Stimulated activated CD4-positive, alpha-beta T cell treated with anti-CD3 and anti-CD28 coated beads, TNF-alpha, amount 100 ng/mL, for 1 hour (primary cell): ENCODE measurements at regions not wholly inside any gene's neighbourhood (a gene's known extent, or its start where the extent isn't known, plus 50 kb on each side); places are given as distances from the start of the nearest gene placed in this dataset.

Source experiments
- DNase-seq, 3 donors: peaks; one replicate each; pipeline ENCODE4 v3.0.0-alpha.2; 2020; ENCODE audit warnings: low read depth in 3 of 3, low spot score in 1 of 3

DNA sequence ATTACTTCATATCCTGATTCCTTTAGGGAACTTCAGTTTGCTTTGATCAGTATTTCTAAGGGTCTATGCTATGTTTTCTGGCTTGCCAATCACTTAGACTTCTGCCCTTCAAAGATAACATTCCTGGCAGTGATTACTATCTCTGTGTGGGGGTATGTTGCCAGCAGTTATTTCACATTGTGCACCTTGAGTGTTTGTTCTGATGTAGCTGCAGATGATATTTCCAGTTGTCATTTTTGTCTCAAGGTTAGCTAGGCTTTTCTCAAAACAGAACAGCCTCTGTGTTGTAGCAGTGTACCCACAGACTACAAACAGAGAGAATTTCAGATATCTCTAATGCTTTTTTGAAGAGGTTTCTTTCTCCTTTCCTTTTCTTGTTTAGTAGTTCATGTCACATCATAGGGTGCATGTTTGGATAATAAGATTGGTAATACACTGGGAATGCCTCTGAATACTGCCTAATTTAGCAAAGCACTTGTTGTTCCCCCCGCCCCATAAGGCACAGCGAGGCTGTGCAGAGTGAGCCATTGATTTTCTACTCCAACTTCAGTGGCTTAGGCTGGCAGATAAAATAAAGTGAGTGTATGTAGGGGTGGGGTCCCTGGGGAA, 134.7 kb upstream of the AGR3 start:
- no peak for DNase-seq

- no peak for DNase-seq
Measured at GRCh38 chr7:17019106-17019505, 137.3 kb upstream of the AGR3 start.

DNA sequence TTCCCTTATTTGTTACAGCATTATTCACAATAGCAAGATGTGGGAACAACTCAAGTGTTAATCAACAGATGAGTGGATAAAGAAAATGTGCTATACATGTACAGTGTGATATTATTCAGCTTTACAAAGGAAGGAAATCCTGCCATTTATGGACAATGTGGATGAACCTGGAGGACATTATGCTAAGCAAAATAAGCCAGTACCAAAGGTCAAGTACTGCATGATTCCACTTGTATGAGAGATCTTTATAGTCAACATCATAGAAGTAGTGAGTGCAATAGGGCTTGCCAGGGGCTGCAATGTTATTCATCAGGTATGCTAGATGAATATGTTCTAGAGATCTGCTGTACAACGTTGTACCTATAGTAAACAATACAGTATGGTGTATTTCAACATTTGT, 138.5 kb upstream of the AGR3 start:
- no peak for DNase-seq

DNA sequence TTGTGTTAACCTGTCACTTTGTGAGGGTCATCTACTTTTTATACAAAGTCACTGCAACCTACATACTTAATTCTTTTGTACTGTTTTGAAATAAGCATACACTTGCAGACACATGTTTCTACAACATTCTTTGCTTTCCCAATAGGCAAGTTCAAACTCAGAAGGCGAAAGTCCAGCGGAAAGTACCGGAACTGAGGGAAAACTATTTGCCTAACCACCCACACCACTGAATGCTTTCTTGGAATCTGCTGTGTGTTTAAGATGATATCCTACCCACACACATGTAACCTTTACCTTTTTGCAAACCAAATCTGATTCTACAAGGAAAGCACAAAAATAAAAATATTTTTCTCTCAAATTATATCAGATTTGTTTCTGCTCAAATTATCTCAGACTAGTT, 139.4 kb upstream of the AGR3 start:
- DNase-seq = no peak

DNA sequence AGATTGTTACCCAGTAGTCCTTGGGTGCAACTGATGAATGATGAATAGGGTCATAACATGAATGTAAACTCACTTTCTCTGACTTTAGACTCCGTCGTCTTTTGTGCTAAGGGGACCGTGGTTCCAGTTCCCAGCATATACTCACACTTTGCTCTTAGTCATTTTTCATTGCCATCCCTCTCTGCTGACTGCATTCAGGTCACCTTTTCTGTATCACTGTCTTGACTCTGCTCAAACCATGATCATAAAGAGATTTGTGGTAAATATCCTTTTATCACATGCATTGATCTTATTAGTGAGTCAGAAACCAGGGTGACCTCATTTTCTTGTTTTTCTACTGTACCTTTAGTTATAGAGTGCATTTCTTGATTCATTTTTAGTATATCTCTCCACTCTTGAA, 141.1 kb upstream of the AGR3 start:
- DNase-seq = no peak

- no peak for DNase-seq
Measured at GRCh38 chr7:17026269-17026668, 144.5 kb upstream of the AGR3 start.

- no peak for DNase-seq
Measured at GRCh38 chr7:17027143-17027788, 145.5 kb upstream of the AGR3 start.

DNA sequence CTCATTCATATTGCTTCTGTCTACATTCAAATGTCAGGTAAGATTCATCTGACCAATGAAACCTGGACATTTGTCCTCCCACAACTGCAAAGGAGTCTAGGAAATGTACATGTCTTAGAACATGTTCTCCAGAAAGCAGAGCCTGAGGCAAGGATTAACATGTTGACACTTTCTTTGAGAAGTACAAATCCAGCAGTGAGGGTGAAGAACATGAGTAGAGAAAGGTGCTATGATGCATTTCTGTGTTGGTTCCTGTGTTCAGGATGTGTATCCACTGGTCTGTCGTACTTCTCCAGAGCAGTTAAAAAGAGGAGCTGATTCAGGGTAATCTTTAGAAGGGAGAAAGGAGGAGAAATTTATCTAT, 146.0 kb upstream of the AGR3 start:
- no peak for DNase-seq

GRCh38 chr7:17029150-17029549, 147.4 kb upstream of the AGR3 start:
- DNase-seq = no peak

DNA sequence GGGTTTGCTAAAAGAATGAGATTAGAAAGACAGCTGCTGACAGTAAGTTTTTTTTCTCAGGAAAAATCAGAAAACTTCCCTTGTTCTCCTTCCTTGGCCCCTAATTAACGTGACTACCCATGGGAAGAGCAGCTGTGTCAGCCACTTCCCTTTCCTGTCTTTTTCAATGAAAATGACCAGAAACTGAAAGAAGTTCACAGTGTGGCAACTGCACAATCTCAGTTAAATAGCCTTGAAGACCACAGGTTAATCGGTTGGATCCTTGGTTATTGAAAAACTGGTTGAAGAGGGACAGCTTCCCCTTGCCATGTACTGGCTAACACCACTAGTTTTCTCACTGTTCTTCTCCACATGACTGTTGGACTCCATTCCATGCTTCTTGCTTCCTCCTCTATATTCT, 148.8 kb upstream of the AGR3 start:
- no peak for DNase-seq

- no peak for DNase-seq
Measured at GRCh38 chr7:17031906-17032551, 150.2 kb upstream of the AGR3 start.

DNA sequence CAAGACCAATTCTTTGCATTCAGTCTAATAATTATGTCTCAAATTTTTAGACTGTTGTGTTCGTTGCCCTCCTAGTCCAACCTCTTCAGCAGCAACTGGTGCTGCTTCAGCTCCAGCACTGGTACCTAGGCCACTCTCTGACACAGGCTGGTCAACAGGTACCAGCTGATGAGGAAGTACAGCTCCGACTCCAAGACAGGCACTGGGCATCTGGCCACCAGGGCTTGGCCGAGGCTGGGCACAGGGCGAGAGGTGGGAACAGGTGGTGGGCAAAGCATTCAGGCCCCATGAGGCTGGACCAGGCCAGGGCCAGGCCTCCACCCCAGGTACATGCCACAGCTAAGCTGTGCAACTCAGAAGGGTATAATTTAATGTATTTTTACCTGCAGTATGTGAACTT, 151.5 kb upstream of the AGR3 start:
- no peak for DNase-seq

GRCh38 chr7:17036584-17036983, 154.8 kb upstream of the AGR3 start:
- no peak for DNase-seq

GRCh38 chr7:17037356-17037755, 155.6 kb upstream of the AGR3 start:
- no peak for DNase-seq

- DNase-seq = no peak
Measured at GRCh38 chr7:17038160-17038782, 156.5 kb upstream of the AGR3 start.

DNA sequence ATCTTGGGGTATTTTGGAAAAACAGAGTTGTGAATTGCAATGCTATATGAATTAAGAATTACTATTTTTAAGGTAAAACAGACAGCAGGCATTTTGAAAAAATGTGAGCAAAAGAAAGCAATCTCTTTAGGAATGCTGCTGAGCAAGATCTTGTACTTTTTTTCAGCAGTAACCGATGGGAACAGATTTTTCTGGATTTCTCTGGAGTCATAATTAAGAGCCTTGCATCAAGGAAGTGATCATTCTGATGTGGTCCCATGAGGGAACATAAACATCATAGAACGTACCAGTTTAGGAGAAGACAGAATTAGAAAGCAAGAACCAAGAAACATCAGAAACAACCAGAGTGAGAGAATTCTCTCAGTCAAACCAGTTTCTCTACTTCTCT, 157.0 kb upstream of the AGR3 start:
- DNase-seq = no peak

GRCh38 chr7:17039372-17039771, 157.6 kb upstream of the AGR3 start:
- DNase-seq = no peak

- DNase-seq = no peak
Measured at GRCh38 chr7:17040716-17041115, 158.9 kb upstream of the AGR3 start.

- DNase-seq = no peak
Measured at GRCh38 chr7:17041324-17041723, 159.5 kb upstream of the AGR3 start.

DNA sequence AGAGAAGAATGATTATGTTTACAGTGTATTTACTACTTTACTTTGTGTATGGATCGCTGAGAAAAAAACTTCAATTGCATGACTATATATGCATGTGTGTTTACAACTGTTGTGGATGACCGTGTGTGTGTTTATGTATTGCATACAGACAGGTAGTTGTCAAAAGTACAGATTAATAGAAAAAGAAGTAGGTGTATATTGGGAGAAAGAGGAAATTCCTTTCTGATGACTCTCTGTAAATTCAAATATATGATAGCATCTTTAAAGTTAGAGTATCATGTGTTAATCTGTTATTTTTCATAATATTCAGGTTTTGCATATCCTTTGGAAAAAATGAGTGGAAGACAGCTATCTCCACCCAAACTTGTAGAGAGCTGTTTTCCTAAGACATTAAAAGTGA, 160.4 kb upstream of the AGR3 start:
- DNase-seq = no peak

GRCh38 chr7:17043012-17043877, 161.5 kb upstream of the AGR3 start:
- no peak for DNase-seq

- no peak for DNase-seq
Measured at GRCh38 chr7:17044396-17044795, 162.6 kb upstream of the AGR3 start.
